Sciatic nerve (tissue), 2 donors: ENCODE measurements at regions not wholly inside any gene's neighbourhood (a gene's known extent, or its start where the extent isn't known, plus 50 kb on each side); places are given as distances from the start of the nearest gene placed in this dataset.
A peak's percentile ranks its signal among the peaks of the same experiment; 100 is the strongest.

Source experiments
- ATAC-seq: fragments of 200-7000 bp; cut with Tn5 transposase; one replicate; pipeline ENCODE4 v1.9.1; 2020; ENCODE audit warnings: mild to moderate bottlenecking, moderate library complexity
- DNase-seq: peaks from one replicate; pipeline ENCODE4 v3.0.0-alpha.2; 2020; ENCODE audit warnings: low spot score
- intact Hi-C: fragments of 100-400 bp; cut with DNase I; formaldehyde crosslinking; loops from one replicate; pipeline ENCODE4 v1.14.2; 2022
- donor health status: DM: no; HTN: no; CAD: no.
- donor health status: DM: no; HTN: no; CAD: no.

DNA sequence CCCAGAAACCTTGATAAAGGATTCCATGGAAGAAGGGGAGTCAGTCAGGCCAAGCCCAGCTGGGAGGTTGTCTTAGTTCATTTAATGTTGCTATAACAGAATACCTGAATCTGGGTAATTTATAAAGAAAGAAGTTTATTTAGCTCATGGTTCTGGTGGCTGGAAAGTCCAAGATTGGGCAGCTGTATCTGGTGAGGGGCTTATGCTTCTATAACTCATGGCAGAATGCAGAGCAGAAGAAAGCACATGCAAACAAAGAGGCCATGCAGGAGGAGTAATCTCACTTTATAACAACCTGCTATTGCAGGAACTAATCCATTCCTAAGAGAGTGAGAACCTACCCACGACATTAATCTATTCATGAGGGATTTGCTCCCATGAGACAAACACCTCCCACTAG, 54.2 kb upstream of the ANKRD1 start:
- ATAC-seq (no peak), DNase-seq (no peak)
- intact Hi-C loops, result no loop called here

DNA sequence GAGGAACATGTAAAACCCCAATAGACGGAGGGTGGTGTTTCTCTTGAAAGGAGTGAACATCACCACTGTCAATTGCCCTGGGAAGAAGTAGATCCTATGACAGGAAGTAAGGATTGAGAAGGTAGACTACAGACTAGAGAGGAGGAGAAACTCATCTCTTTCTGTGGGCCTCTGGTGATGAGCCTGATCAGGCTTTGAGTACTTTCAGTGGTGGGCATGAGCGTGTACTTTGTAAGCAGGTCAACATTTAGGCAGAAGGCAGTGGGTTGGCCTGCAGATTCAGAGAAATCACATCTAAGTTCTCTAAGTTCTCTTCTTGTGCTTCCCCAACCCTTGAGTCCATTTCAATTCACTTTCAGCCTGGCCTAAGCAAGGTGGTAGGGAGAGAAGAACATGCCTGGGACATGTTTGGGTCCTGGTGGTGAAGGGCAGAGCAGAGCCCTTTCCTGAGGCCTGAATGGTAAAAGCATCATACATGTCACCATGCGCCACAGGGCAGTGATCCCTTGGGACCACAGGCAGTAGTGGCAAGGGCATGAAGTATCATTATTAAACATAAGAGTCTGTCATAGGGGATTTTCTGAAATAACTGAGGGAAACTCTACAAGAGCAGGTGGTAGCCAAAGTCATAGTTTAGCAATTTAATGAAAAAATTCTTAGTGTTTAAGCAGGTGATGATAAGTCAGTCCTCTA, 56.4 kb upstream of the ANKRD1 start:
- ATAC-seq (no peak), DNase-seq (no peak)
- intact Hi-C loops, result no loop called here

DNA sequence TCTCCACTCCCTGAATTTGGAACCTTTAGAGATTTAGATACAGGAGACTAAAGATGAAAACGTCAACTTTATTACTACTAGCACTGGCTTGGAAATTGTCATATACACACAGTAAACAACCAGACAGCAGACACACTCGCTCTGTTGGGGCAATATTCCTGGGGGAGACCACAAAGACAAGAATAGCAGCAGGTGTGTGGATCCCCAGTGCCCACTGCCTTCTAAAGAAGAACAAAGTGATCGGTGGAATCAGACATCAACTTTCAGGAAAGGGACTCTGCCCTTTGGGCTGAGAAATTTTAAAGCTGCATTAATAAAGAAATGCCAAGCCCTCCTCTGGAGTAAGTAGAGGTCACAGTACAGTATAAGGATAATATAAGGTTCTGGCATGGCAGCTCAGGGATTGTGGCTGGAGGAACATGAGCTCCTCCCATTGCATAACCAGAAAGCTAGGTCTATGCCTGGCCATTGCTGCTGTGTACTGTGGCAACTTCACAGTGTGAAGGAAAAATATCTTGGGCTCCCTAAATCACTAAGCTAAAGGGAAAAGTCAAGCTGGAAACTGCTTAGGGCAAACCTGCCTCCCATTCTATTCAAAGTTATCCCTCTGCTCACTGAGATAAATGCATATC, 57.1 kb upstream of the ANKRD1 start:
- DNase-seq (no peak), ATAC-seq (no peak)
- intact Hi-C loops, result no loop called here

DNA sequence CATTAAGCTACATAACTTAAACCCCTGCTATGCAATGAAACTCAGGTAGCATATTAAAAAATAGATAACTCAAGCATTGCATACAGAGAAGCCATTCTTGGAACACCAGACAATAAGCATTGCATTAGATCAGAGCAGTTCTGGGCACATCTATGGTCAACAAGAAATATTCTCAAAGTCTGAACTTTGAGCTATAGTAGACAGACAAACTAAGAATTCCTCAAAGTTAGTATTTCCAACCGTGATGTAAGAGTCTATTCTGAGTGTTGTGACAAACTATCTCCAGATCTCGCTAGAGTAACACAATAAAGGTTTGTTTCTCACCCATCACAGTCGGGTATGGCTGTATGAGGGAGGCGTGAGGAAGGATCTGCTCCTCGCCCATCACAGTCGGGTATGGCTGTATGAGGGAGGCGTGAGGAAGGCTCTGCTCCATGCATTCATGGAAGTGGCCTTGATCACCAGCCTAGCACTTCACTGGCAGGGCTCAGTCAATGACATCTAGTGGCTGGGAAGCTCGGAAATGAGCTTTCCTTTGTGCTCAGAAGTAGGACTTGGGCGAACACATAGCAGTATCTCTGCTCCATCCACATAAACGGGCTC, 61.6 kb upstream of the ANKRD1 start:
- DNase-seq, result no peak

DNA sequence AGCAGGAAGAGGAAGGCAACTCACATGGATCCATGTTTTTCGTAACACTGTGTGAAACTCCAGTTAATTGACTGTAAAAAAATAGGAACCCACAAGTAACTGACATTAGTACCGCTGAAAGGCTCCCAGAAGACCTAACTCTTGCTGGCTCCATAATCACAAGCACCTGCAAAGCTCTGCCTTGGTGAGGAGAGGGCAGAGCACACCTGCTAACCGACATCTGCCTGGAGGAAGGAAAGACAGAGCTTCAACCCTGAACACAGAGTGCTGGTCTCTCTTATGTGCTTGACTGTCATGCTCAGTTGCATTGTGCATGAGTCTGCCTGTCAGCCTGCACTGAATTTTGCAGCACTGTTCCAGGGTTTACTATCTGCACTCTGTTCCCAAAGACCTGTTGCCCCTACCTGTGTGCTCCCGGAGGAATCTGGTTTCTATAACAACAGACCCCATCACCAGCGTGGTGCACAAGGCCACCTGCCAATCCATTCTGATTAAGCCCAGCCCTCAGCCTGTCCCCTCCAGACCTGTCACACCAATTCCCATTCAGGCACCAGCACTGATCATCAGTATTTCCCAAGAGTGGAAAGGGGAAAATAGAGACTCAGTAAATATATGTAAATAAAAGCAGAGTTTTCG, 63.1 kb upstream of the ANKRD1 start:
- DNase-seq (no peak), ATAC-seq (peak; percentile 20)
- intact Hi-C loops, result no loop called here

More for the DNA sequence above, 61.6 kb upstream of the ANKRD1 start:
- intact Hi-C loops, result no loop called here
- no peak for ATAC-seq

DNA sequence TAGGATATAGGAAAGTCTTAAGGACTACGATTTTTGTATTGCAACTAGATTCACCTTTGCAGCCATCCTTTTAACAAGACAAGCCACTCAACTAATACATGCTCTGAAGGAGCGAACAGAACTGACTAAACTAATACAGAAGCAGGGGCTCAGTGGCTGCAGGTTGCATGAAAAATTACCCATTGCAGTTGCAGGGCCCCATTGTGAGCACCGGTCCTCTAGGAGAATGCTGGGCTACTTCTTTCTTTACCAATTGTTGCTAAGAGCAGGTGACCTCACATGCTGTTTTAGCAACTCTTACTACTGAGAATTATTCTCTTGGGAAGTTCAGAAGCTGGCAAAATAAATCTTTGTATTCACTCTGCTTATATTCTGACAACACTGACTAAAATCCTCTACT, 64.0 kb upstream of the ANKRD1 start:
- ATAC-seq (no peak), DNase-seq (no peak)
- intact Hi-C loops, result no loop called here

DNA sequence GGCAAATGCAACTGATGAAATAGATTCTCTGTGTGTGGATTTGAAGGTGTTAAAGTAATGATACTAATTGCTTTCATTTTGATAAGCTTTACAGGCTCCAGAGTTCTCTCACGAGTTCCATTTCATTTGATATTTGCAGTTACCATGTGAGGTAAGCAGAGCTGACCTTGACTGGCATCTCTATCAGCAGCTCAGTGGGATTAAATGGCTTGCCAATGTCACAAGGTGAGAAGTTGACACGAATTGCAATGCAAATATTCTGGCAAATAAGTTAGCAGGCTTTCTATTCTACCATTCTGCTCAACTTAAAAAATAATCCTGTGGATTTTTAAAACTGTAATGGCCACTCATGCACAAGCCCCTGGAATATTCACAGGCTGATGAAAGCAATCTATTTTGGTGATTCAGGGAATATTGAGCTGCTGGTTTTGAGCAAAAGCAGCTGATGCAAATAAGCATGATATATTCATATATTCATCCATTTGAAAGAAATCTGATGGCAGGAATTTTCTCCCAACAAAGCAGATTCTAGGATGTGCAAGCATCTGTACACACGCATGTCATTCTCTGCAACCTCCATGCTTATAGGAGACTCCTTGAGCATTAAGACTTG, 64.5 kb upstream of the ANKRD1 start:
- DNase-seq (no peak), ATAC-seq (no peak)
- intact Hi-C loops, result no loop called here

DNA sequence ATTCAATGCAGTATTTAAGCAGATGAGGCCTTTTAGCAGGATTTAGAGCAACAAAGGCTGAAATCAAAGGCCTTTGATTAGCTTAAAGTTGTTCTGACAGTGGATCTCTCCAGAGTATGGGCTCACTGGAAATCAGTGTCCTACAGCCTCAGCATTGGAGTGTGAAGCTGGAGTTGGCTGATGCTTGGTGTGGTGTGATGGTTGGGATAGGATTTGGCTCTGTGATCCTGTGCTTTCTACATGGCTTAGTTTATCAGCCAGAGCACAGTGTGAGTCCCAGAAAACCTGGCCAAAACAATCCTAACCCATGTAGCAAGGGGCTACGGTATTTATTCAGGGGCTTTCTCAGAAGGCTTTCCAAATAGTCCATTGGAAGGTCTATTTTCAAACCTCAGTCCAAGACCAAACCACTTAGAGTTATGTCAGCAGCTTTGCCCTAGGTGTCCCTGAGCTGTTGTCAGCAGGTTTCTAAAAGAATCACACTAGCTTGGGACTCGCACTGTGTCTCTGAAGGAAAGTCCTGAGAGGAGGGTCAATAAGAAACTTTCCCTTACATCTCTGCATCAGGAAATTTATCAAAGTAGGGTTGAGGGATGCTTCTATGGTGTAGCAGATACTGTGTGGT, 65.4 kb upstream of the ANKRD1 start:
- ATAC-seq, result peak; percentile 32
- DNase-seq, result no peak
- intact Hi-C loops, result no loop called here

DNA sequence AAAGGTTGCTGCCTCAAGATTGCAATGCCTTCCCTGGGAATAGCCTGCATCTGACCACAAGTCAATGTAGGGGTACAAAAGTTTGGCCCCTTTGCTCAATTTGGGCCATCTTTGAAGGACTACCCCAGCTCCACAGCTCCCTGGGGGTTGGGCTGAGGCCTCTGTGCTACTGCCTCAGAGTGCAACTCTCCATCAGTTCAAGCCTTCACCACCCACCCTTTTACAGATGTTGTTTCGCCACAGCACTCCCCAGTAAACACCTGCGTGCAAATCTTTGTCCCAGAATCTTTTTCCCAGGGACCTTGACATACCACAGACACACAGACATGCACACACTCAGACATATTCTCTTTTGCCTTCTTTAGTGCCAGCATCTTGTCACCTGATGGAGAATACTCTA, 66.0 kb upstream of the ANKRD1 start:
- DNase-seq, result no peak
- ATAC-seq, result no peak
- intact Hi-C loops, result no loop called here

DNA sequence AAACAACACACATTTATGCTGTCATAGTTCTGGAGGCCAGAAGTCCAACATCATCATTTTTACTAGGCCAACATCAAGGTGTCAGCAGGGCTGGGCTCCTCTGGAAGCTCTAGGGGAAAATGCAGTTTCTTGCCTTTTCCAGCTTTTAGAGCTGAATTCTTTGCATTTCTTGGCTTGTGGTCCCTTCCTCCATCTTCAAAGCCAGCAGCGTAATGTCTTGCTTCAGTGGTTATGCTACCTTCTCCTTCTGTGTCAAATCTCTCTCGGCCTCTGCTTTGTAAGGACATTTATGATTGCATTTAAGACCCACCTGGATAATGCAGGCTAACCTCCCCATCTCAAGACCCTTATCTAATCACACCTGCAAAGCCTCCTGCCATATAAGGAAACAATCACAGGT, 66.5 kb upstream of the ANKRD1 start:
- ATAC-seq (no peak), DNase-seq (no peak)
- intact Hi-C loops, result no loop called here

DNA sequence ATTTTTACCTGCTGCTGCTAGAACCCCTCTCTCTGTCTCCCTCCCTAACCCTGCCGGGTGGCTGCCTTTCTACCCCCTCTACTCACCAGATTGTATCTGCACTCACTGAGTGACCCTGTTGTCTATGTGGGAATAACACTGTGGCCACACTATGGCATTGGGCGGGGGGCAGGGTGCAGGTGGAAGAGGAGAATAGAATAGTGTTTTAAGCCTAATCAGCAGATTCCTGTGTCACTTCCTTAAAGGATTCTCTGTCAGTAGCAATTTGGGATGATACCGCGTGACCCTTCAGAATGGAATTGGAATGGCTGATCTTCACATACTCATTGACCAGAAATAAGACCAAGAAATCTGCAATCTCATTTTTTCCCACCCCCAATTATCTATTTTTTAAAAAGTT, 67.1 kb upstream of the ANKRD1 start:
- intact Hi-C loops, result no loop called here
- DNase-seq (no peak), ATAC-seq (no peak)

DNA sequence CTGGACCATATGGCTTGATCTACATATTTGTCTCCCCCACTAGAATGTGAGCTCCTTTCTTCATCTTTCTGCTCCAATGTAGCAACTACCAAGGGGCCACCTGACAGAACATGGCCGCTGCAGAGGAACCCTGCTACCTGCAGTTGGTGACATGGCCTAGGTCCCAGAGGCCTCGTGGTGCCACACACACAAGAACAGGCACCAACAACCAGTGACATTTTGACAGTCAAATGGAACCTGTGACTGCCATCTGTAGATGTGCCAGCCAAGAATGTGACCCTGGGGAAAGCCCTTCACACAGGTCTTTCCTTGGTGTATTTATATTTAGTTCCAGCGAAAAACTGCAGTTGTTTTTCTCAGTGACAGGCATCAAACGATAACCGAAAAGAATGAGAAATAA, 67.9 kb upstream of the ANKRD1 start:
- DNase-seq, result no peak
- intact Hi-C loops, result no loop called here
- no peak for ATAC-seq

DNA sequence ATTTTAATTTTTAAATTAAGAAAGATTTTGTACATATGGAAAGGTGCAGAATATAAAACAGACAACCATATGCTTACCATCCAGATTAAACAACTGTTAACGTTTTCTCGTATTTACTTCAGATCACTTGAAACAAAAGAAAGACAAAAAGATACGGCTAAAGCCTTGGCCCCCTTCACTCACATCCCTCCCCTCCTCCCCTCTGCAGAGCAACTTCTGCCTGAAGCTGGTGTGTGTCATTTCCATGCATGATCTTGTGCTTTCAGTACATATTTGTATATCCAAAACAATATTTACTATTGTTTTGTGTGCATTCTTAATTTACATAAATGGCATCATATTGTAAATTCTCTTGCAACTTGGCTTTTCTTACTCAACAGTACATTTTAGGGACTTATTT, 68.5 kb upstream of the ANKRD1 start:
- no peak for ATAC-seq
- intact Hi-C loops, result no loop called here
- no peak for DNase-seq

DNA sequence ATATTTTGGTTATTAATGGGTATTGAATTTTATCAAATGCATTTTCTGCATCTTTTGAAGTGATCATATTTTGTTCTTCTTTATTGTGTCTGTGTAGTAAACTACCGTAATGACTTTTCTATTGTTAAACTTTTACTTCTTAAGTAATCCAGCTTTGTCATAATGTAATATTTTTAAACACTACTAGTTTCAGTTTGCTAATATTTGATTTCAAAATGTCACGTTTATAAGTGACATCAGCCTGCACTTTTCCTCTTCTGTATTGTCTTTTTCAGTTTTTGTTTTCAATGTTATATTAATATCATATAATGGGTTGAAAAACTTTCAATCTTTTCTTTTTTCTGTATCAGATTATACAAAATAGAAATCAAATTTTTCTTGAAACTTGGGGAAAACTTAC, 71.6 kb upstream of the ANKRD1 start:
- intact Hi-C loops, result no loop called here
- ATAC-seq (no peak), DNase-seq (no peak)

DNA sequence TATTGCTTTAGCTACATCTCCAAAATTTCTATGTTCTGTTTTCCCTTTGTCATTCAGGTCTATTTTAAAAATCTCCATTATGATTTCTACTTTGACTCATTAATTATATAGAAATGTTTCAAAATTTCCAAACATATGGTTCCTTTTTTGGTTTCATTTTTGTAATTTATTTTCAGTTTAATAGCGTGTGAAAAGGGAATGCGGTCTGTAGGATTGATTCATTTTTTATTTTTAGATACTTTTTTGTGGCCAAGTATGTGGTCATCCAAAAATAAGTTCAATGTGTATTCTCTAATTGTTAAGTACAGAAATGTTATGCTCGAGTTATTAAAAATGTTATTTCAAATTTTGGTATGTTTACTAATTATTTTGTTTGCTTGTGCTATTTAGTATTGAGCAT, 72.5 kb upstream of the ANKRD1 start:
- intact Hi-C loops, result no loop called here
- DNase-seq (no peak), ATAC-seq (no peak)

DNA sequence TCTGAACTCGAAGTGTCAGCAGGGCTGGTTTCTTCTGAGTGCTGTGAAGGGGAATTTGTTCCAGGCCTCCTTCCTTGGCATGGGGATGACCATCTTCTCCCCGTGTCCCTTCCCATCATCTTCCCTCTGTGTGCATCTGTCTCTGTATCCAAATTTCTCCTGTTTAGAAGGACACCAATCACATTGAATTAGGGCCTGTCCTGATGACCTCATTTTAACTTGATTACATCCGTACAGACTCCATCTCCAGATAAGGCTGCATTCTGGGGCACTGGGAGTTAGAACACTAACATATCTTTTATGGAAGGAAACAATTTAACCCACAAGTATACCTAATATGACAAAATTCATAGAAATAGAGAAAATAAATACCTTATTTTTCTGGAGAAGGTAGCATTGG, 76.8 kb upstream of the ANKRD1 start:
- no peak for DNase-seq
- intact Hi-C loops, result no loop called here
- ATAC-seq, result no peak

DNA sequence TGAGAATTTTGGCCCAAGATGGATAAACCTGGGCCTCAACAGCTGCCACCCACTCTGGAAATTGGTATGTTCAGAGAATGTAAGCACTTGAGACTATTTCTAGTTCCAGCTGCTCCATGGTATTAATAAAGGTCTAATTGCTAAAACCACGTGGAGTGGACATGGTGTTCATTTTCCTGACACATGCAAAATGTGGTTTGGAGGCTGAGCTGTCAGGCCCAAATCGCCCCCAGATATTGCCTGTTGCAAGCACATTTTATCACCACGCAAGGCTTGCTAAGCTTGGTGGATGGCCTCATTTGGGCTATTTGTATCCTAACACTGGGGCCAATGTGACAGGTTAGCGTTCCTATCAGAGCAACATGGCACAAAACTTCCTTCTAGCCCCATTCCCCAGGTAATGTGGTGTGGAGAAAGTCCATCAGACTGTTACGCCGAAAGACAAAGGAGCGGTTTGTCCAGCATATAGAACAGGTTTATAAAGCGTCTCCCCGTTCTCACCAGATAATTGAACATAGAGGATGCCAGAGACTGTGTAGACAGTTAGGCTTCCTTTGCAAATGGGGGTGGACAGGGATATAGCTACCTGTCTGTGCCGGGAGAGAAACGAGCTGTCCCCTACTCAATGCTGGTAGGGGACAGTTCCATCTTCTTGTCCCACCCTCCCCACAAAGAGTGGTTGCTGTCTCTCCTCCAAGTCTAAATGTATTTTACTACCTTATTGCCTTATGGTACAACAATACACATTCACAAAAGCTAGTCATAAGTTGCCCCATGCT, 78.0 kb upstream of the ANKRD1 start:
- intact Hi-C loops, result no loop called here
- no peak for DNase-seq
- ATAC-seq, result no peak

DNA sequence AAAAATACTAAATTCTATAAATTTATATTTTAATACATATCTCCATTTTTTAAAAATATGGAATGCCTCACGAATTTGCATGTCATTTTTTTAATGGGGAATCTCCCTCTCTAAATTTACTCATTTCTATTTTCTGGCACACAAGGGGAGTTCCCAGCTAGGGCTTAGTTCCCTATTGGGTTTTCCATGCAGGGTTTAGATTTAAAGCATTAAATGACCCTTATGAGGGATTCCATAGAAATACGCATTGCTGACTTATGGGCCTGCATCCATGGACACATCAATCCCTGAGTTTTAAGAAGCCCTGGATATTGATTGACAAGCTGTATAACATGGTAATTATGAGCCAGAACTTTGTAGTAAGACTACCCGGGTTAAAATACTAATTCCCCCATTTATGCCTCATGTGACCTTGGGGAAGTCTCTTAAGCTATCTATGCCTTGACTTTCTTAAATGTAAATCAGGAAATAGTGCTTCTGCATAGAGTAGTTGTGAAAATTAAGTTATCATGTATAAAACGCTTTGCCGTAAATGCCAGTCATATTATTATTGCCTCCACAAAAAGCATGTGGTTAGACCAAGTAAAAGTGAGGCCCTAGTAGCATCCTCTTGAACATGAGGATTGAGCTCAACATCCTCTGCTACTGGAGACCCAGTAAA, 78.8 kb upstream of the ANKRD1 start:
- intact Hi-C loops, result loop anchor here (10.0 kb wide), 1 partner anchor 245 kb away; no protein-coding TSS in a partner anchor

More for the DNA sequence above, 78.8 kb upstream of the ANKRD1 start:
- DNase-seq, result no peak
- ATAC-seq, result no peak
